PC-3 (cell line): ENCODE measurements at regions not wholly inside any gene's neighbourhood (a gene's known extent, or its start where the extent isn't known, plus 50 kb on each side); places are given as distances from the start of the nearest gene placed in this dataset.

Experiments
- ATAC-seq: fragments of 200-7000 bp; cut with Tn5 transposase; 2 replicates; pipeline ENCODE4 v1.9.1; 2020; ENCODE audit warnings: mild to moderate bottlenecking, moderate library complexity
- BruUV-seq: library from RNA; stranded (reverse); fragments of 400-500 nt; replicated peaks from 2 replicates; lab custom pipeline; 2021; lab: Mats Ljungman, UMichigan
- CTCF ChIA-PET: fragments of 300-600 bp; sonication (Branson Sonifier 250); formaldehyde crosslinking; loops from one replicate; lab custom pipeline; 2022; ENCODE audit warnings: antibody characterized with exemption; lab: Charles Lee
- POLR2A ChIA-PET: fragments of 300-600 bp; sonication (Branson Sonifier 250); formaldehyde crosslinking; loops from one replicate; lab custom pipeline; 2022; ENCODE audit warnings: antibody characterized with exemption; ENCODE audit not compliant: unreplicated experiment; lab: Charles Lee
- DNase-seq: peaks from one replicate; pipeline ENCODE4 v3.0.0-alpha.2; 2015
- H2AFZ ChIP-seq: fragments of 300-600 bp; sonication (generic); 2 replicates; pipeline ENCODE4 v1.6.0; 2016; ENCODE audit warnings: antibody characterized with exemption, low read length
- H3F3A ChIP-seq: fragments of 300-600 bp; sonication (generic); one replicate; pipeline ENCODE4 v1.6.0; 2017; ENCODE audit warnings: antibody characterized with exemption, low read length, control low read depth, mild to moderate bottlenecking; ENCODE audit not compliant: unreplicated experiment
- H3K27ac ChIP-seq: fragments of 300-600 bp; sonication (generic); 2 replicates; pipeline ENCODE4 v1.5.1; 2016; ENCODE audit warnings: mild to moderate bottlenecking, low read length
- H3K27me3 ChIP-seq: fragments of 300-600 bp; sonication (generic); 2 replicates; pipeline ENCODE4 v1.6.1; 2016; ENCODE audit warnings: low read length, mixed read lengths
- H3K36me3 ChIP-seq: fragments of 300-600 bp; sonication (generic); 2 replicates; pipeline ENCODE4 v1.6.1; 2016; ENCODE audit warnings: low read depth, mixed run types, low read length, mixed read lengths
- H3K4me1 ChIP-seq: fragments of 300-600 bp; sonication (generic); 2 replicates; pipeline ENCODE4 v1.5.1; 2016; ENCODE audit warnings: low read length; ENCODE audit not compliant: insufficient read depth
- H3K4me2 ChIP-seq: fragments of 300-600 bp; sonication (generic); 2 replicates; pipeline ENCODE4 v1.6.0; 2016; ENCODE audit warnings: low read length
- H3K4me3 ChIP-seq: fragments of 300-600 bp; sonication (generic); 2 replicates; pipeline ENCODE4 v1.5.1; 2016; ENCODE audit warnings: mild to moderate bottlenecking, low read length, mixed read lengths
- H3K79me2 ChIP-seq: fragments of 300-600 bp; sonication (generic); 2 replicates; pipeline ENCODE4 v1.6.1; 2017; ENCODE audit warnings: low read length, mixed read lengths
- H3K9ac ChIP-seq: fragments of 300-600 bp; sonication (generic); 2 replicates; pipeline ENCODE4 v1.6.0; 2016; ENCODE audit warnings: mild to moderate bottlenecking, low read length
- H3K9me2 ChIP-seq: fragments of 300-600 bp; sonication (generic); replicated peaks from 2 replicates; pipeline ENCODE4 v1.6.1; 2016; ENCODE audit warnings: mixed run types, low read length, mixed read lengths
- H3K9me3 ChIP-seq: fragments of 300-600 bp; sonication (generic); 2 replicates; pipeline ENCODE4 v1.6.1; 2016; ENCODE audit warnings: low read length, mixed read lengths
- H4K20me1 ChIP-seq: fragments of 300-600 bp; sonication (generic); 2 replicates; pipeline ENCODE4 v1.6.1; 2016; ENCODE audit warnings: low read length, mixed read lengths
- CTCF ChIP-seq: fragments of 300-600 bp; sonication (generic); conservative IDR thresholded peaks from 2 replicates; pipeline ENCODE4 v1.5.1; 2017; ENCODE audit warnings: antibody characterized with exemption, low read depth, mild to moderate bottlenecking, low read length
- EZH2 ChIP-seq: fragments of 300-600 bp; sonication (generic); IDR thresholded peaks from one replicate; pipeline ENCODE4 v1.6.1; 2017; ENCODE audit warnings: antibody characterized with exemption, mild to moderate bottlenecking, low read length; ENCODE audit not compliant: unreplicated experiment
- EZH2phosphoT487 ChIP-seq: fragments of 300-600 bp; sonication (generic); IDR thresholded peaks from 2 replicates; pipeline ENCODE4 v1.6.1; 2018; ENCODE audit warnings: mild to moderate bottlenecking, antibody characterized with exemption, low read length, borderline replicate concordance
- intact Hi-C: fragments of 100-400 bp; cut with micrococcal nuclease; formaldehyde crosslinking; loops from 2 replicates; pipeline ENCODE4 v1.9.0; 2023

- BruUV-seq = no TSS peak
- Histone ChIP-seq H3K9ac (no peak overlapping the region), H3K4me3 (no peak overlapping the region), H3K9me3 (no peaks in the 10 kb centered on the region), H3K27ac (no peak overlapping the region), H3K79me2 (no peaks in the 10 kb centered on the region), H3K9me2 (no peaks in the 10 kb centered on the region), H4K20me1 (no peaks in the 10 kb centered on the region), H2AFZ (no peak overlapping the region), H3K4me2 (no peak overlapping the region), H3F3A (no peaks in the 10 kb centered on the region), H3K27me3 (no peaks in the 10 kb centered on the region), H3K4me1 (no peaks in the 10 kb centered on the region), H3K36me3 (no peaks in the 10 kb centered on the region)
- TF ChIP-seq EZH2 (no peak), EZH2phosphoT487 (no peak), CTCF (no peak)
- no peak for DNase-seq
- intact Hi-C loops = no loop called here
- CTCF ChIA-PET = no interaction called here
- POLR2A ChIA-PET = no interaction called here
- no peak for ATAC-seq
Observed at GRCh38 chr6:137358273-137358672, 135.9 kb downstream of the OLIG3 start.

GRCh38 chr6:137357948-137358266, 136.3 kb downstream of the OLIG3 start:
- no peaks in the 10 kb centered on the region for H3K79me2 ChIP-seq
- BruUV-seq = no TSS peak
- POLR2A ChIA-PET = no interaction called here
- intact Hi-C loops = no loop called here
- H3K27me3 ChIP-seq = no peaks in the 10 kb centered on the region
- CTCF ChIA-PET = no interaction called here
- no peaks in the 10 kb centered on the region for H3K9me2 ChIP-seq
- H3K4me2 ChIP-seq = no peak overlapping the region
- H3F3A ChIP-seq = no peaks in the 10 kb centered on the region
- H3K36me3 ChIP-seq = no peaks in the 10 kb centered on the region
- ATAC-seq (no peak), DNase-seq (no peak)
- H4K20me1 ChIP-seq = no peaks in the 10 kb centered on the region
- no peaks in the 10 kb centered on the region for H3K4me1 ChIP-seq
- no peak overlapping the region for H3K4me3 ChIP-seq
- H3K27ac ChIP-seq = no peak overlapping the region
- no peak for TF ChIP-seq CTCF
- TF ChIP-seq EZH2phosphoT487 = no peak
- TF ChIP-seq EZH2 = no peak
- H3K9ac ChIP-seq = no peak overlapping the region
- H3K9me3 ChIP-seq = no peaks in the 10 kb centered on the region
- H2AFZ ChIP-seq = no peak overlapping the region

DNA sequence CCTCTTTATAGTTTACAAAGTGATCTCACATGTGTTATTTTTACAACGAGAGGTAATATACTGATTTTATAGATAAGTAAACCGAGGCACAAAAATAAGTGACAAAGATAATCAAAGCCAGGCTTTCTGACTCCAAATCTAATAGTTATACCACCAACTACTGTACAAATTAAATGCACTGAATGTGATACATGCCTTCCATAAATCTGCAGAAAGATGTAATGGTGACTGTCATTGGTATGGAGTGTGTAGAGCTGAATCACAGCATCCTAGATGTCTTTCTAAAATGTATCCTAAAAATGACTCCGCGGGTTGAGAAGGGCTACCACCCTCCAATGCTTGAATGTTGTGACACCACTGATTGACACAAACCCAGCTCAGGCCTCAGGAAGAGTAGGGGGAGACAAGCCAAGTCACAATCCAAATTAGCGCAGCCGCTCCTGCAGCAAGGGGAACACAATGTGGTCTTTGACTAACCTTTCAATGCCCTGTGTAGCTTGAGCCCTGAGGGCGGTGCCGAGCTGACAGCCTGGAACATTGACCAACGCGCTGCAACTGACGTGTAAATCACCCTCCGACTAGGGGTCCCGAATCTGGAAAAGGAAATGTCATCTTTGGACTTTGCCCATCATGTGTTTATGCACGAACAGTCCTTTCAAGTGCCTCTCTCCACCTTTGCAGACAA, 136.8 kb downstream of the OLIG3 start:
- ChIA-PET CTCF (no interaction called here), POLR2A (no interaction called here)
- Histone ChIP-seq H3K79me2 (no peaks in the 10 kb centered on the region), H3K9me3 (no peaks in the 10 kb centered on the region), H3K27me3 (no peaks in the 10 kb centered on the region), H3K9ac (no peak overlapping the region), H3K36me3 (no peaks in the 10 kb centered on the region), H3K4me1 (no peaks in the 10 kb centered on the region), H3K4me3 (no peak overlapping the region), H3K4me2 (no peak overlapping the region), H3F3A (no peaks in the 10 kb centered on the region), H4K20me1 (no peaks in the 10 kb centered on the region), H3K27ac (no peak overlapping the region), H2AFZ (no peak overlapping the region), H3K9me2 (no peaks in the 10 kb centered on the region)
- no peak for DNase-seq
- ATAC-seq = no peak
- intact Hi-C loops = no loop called here
- TF ChIP-seq EZH2phosphoT487 = no peak
- TF ChIP-seq EZH2 = no peak
- TF ChIP-seq CTCF = no peak
- no TSS peak for BruUV-seq
